HG03159 (cell line): ENCODE measurements at regions not wholly inside any gene's neighbourhood (a gene's known extent, or its start where the extent isn't known, plus 50 kb on each side); places are given as distances from the start of the nearest gene placed in this dataset.

ENCODE experiments used
- ATAC-seq: cut with Tn5 transposase; IDR thresholded peaks from one replicate; pipeline ENCODE4 v1.9.1; 2021; ENCODE audit warnings: mild to moderate bottlenecking, moderate library complexity; ENCODE audit not compliant: unreplicated experiment

DNA sequence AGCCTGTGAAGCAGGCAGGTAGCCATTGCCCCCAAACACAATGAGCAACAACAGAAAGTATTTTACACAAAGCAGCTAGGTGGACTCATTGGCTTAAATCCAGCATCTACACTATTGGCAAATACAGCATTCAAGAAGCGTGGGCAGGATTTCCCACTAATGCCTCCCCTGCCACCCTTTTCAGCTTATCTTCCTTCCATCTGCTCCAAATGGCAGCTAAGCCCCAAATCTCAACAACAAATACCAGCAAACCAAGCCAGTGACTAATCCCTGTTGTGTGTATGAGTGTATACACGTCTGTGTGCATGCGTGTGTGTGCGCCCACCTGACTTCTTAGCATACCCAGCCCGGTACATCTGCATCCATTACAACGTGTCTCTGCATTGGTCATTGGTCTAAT lies 151.2 kb upstream of the WWC1 start:
- ATAC-seq: no peak

GRCh38 chr5:168142402-168142801 lies 149.0 kb upstream of the WWC1 start:
- ATAC-seq: no peak

GRCh38 chr5:168143521-168143920 lies 147.9 kb upstream of the WWC1 start:
- peak; percentile 70 for ATAC-seq

DNA sequence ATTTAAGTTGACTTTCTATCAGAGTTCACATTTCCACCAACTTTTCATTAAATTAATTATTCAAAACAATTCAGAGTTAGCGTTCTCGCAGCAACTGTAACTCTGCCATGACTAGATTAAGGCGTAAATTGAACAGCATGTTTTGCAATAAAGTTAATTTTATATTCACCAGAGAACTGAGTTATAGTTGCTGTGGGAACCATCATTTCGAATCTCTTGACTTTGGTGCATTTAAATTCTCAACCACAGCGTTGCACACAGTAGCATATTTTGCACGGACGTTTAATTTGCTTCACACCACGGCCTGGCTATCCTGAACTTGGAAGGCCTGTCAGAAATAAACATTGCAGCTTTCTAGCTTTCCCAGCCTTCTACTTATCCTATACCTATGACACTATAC lies 144.3 kb upstream of the WWC1 start:
- ATAC-seq: no peak

DNA sequence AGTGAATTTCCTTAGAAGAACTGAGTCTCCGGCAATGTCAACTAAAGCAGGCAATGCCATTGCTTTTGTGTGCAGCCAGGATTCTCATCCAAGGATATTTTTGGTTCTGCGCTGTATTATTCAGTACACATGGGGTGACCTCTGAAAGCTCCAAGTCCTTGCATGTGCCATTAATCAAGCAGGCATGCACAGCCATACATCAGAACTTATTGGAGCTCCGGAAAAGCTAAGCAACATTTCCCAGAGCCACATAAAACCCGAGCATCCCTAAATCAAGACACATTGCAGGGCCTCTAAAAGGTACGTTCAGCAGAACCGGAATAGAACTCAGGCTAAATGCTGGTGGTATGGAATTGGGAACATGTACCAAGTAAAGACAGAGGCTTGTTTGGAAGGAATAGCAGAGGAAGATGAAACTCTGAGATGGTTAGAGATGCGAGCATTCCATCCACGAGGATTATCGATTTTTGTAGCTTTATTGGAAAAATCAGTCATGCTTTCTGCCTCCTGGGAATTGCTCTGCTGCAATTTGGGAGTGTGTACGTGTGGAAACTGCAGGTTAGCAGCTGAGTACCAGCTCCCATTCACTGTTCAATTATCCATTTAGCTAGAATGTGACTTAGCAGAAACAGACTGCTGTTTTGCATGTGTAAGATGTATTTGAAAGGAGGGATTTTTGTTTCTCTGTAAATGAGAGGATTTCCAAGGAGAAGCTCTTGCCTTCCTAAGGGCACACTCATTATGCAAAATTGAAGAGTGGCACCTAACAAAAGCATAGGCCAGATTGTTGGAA lies 143.7 kb upstream of the WWC1 start:
- no peak for ATAC-seq

GRCh38 chr5:168151041-168151440 lies 140.4 kb upstream of the WWC1 start:
- ATAC-seq: no peak

DNA sequence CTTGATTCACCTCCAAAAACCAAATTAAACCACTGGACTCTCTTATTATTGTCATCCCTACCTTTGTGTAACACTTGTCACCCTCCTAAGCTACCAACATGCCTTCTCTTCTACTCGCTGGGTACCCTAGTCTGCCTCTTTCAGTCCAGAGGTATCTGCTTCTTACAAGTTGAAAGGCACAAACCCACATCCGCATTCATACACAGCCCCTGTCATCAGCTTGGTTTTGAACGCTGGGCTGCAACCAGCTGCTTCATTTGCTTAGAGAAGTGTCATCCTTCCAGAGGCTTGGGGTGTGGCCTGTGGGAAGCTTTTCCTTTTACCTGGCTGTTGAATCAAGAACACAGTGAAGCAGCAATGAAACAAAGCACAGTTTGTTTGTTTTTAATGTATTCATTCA lies 138.8 kb upstream of the WWC1 start:
- no peak for ATAC-seq

DNA sequence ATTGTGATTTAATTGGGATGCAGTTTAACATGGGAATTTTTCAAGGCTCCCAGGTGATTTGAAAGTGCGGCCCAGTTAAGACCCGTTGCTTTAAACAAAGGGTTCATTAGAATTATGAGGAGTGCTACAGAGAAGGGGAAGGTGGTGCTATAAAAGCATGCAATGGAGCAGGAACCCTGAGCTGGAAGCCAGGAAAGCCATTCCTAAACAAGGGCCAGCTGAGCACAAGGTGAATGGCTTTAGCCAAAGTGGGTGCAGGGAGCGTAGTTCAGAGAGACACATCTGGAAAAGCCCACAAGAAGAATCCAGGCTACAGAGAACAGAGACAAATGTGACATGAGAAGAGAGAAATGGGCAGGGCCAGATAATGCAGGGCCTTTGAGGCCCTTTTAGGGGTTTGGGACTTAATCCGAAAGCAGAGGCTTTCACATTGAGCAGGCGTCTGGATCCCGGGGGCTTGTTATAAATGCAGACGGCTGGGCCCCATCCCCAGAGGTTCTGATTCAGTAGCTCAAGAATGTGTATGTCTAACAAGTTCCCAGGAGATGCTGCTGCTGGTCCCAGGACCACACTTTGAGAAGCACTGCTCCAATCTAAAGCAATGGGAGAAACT lies 138.1 kb upstream of the WWC1 start:
- ATAC-seq: no peak

GRCh38 chr5:168153876-168154270 lies 137.6 kb upstream of the WWC1 start:
- ATAC-seq: no peak

GRCh38 chr5:168155585-168155984 lies 135.9 kb upstream of the WWC1 start:
- ATAC-seq: no peak

GRCh38 chr5:168156170-168156569 lies 135.3 kb upstream of the WWC1 start:
- ATAC-seq: no peak

- ATAC-seq: no peak
These were observed 134.3 kb upstream of the WWC1 start for GRCh38 chr5:168157141-168157540.

GRCh38 chr5:168159425-168159824 lies 132.0 kb upstream of the WWC1 start:
- peak; percentile 80 for ATAC-seq

DNA sequence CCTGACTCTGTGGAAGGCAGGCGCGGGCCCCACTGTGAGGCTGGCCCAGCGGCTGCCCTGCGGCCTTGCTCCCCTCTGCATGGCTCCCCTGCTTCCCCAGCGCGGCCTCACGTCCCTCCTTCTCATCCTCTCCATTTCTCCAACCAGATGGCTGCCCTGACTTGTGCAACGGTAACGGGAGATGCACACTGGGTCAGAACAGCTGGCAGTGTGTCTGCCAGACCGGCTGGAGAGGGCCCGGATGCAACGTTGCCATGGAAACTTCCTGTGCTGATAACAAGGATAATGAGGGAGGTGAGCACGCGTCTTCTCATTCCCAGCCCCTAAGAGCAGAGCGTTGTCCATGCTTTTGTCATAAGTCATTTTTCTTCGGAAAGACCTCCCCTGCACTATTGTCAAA lies 129.0 kb upstream of the WWC1 start:
- no peak for ATAC-seq

GRCh38 chr5:168163966-168164365 lies 127.5 kb upstream of the WWC1 start:
- no peak for ATAC-seq

- ATAC-seq: no peak
These were observed 126.1 kb upstream of the WWC1 start for GRCh38 chr5:168165221-168165914.

DNA sequence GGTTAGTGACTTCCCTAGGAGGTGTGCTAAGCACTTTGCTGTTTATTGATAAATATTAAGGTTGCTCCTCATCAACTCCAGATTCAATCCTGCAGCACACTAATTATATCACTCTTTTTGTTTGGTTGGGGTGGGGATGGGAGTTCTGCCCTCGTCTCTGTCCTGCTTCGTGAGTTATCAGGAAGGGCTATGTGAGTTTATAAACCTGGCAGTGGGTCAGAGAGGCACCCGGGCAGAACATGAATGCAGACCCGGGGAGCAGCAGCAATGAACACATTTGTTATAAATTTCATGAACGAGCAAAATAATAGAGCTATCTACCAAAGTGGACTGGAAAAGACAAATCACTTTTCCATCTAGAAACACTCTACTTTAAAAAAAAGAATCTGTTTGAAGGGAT lies 125.5 kb upstream of the WWC1 start:
- no peak for ATAC-seq

- ATAC-seq: no peak
These were observed 124.1 kb upstream of the WWC1 start for GRCh38 chr5:168167338-168167737.

GRCh38 chr5:168168978-168169698 lies 122.3 kb upstream of the WWC1 start:
- no peak for ATAC-seq

DNA sequence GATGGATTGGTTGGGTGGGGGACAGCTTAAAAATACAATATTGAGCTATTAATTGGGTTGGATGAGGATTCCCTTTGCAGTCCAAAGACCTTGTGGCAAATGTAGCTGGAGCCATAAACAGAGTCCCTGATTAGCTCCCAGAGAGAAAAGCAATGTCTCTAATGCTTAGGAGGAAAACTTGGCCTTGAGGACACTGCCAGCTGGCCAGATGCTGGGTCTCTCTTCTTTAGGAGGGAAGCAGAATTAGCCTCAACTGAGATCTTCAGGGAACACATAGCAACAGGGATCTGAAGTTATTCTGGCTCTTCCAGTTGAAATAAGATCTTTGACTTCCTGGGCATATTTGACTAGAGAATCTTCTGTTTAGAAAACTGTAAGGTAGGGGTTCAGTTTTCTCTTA lies 121.7 kb upstream of the WWC1 start:
- no peak for ATAC-seq
